HepG2 (cell line): ENCODE measurements at regions not wholly inside any gene's neighbourhood (a gene's known extent, or its start where the extent isn't known, plus 50 kb on each side); places are given as distances from the start of the nearest gene placed in this dataset.

Source experiments
- ATAC-seq: fragments of 200-7000 bp; cut with Tn5 transposase; 3 replicates; pipeline ENCODE4 v1.9.1; 2020; ENCODE audit warnings: mild to moderate bottlenecking, moderate library complexity
- BruUV-seq: library from RNA; stranded (reverse); fragments of 400-500 nt; replicated peaks from 2 replicates; lab custom pipeline; 2021; lab: Mats Ljungman, UMichigan
- CTCF ChIA-PET: fragments of 300-600 bp; formaldehyde crosslinking; extraction: SDS; loops from one replicate; lab custom pipeline; 2021; ENCODE audit warnings: low total read pairs, inconsistent platforms, low intra/inter-chr PET ratio; lab: Yijun Ruan, JAX
- POLR2A ChIA-PET: fragments of 350-600 bp; sonication (Branson Sonifier 250); formaldehyde crosslinking; loops from one replicate; lab custom pipeline; 2020; ENCODE audit warnings: antibody characterized with exemption, inconsistent platforms; lab: Yijun Ruan, JAX
- DNase-seq: peaks from one replicate; pipeline ENCODE4 v3.0.0-alpha.2; 2015; ENCODE audit warnings: low spot score
- FAIRE-seq: peaks from 3 replicates; lab custom pipeline; 2011; peaks lifted over from hg19 to GRCh38; lab: Jason Lieb, UNC
- H2AFZ ChIP-seq: one replicate; pipeline ENCODE4 v1.6.1; 2011; ENCODE audit warnings: low read length, inconsistent platforms
- H3K27ac ChIP-seq: fragments of 300-600 bp; 3 replicates; pipeline ENCODE4 v1.8.0; 2011; ENCODE audit warnings: mixed run types, mild to moderate bottlenecking, mixed read lengths, low read length, inconsistent platforms; ENCODE audit not compliant: insufficient read depth; ENCODE audit errors: extremely low read length
- H3K27me3 ChIP-seq, 2 experiments: fragments of 200-600 bp in 1 of 2; 2 replicates in 1 of 2; 3 replicates in 1 of 2; pipeline versions ENCODE4 v1.6.0 to v1.8.0; 2011; ENCODE audit warnings: low read length in 2 of 2, mild to moderate bottlenecking in 2 of 2, moderate library complexity in 2 of 2, inconsistent platforms in 1 of 2; ENCODE audit not compliant: insufficient read depth in 2 of 2, control insufficient read depth in 1 of 2
- H3K36me3 ChIP-seq, 2 experiments: fragments of 200-600 bp in 1 of 2; replicated peaks in 1 of 2; 2 replicates in 1 of 2; 3 replicates in 1 of 2; pipeline versions ENCODE4 v1.5.1 to v1.8.0; 2011; ENCODE audit warnings: low read length in 2 of 2, inconsistent platforms in 1 of 2; ENCODE audit not compliant: insufficient read depth in 2 of 2, control insufficient read depth in 1 of 2
- H3K4me1 ChIP-seq: 2 replicates; pipeline ENCODE4 v1.5.1; 2012; ENCODE audit warnings: low read length, inconsistent platforms; ENCODE audit not compliant: insufficient read depth
- H3K4me2 ChIP-seq: 2 replicates; pipeline ENCODE4 v1.6.0; 2011; ENCODE audit warnings: low read depth, low read length, inconsistent platforms
- H3K4me3 ChIP-seq, 3 experiments: fragments of 200-600 bp in 1 of 3; sonication (generic), shearing (Covaris generic) in 1 of 3; replicated peaks in 1 of 3; 2 replicates each; pipeline ENCODE4 v1.5.1; 2011 to 2016; ENCODE audit warnings: low read length in 3 of 3, inconsistent platforms in 2 of 3, low read depth in 2 of 3, mild to moderate bottlenecking in 2 of 3, control low read depth in 1 of 3, mixed read lengths in 1 of 3; ENCODE audit not compliant: insufficient read depth in 1 of 3
- H3K79me2 ChIP-seq: one replicate; pipeline ENCODE4 v1.6.1; 2011; ENCODE audit warnings: low read length, inconsistent platforms; ENCODE audit not compliant: insufficient read depth
- H3K9ac ChIP-seq: 2 replicates; pipeline ENCODE4 v1.6.0; 2011; ENCODE audit warnings: mild to moderate bottlenecking, low read depth, low read length, inconsistent platforms; ENCODE audit not compliant: insufficient read depth
- H3K9me3 ChIP-seq: 2 replicates; pipeline ENCODE4 v1.5.1; 2012; ENCODE audit warnings: mild to moderate bottlenecking, low read length
- H4K20me1 ChIP-seq: 2 replicates; pipeline ENCODE4 v1.6.0; 2011; ENCODE audit warnings: inconsistent platforms, mild to moderate bottlenecking, low read length, moderate library complexity; ENCODE audit not compliant: insufficient read depth
- CEBPB ChIP-seq: IDR thresholded peaks from 2 replicates; pipeline ENCODE4 v1.6.1; 2011; ENCODE audit warnings: low read depth, low read length, improper control_type of control experiment, borderline replicate concordance
- HNRNPUL1 ChIP-seq: fragments of 200-400 bp; formaldehyde crosslinking; IDR thresholded peaks from 2 replicates; pipeline ENCODE4 v1.6.1; 2017; ENCODE audit warnings: low read depth, mild to moderate bottlenecking, low read length, moderate library complexity
- HOXA3 ChIP-seq: sonication (generic); formaldehyde crosslinking; IDR thresholded peaks from 2 replicates; pipeline ENCODE4 v1.5.0; 2020; ENCODE audit warnings: missing genetic modification reagents
- KLF11 ChIP-seq: IDR thresholded peaks from 2 replicates; pipeline ENCODE4 v1.6.1; 2016; ENCODE audit warnings: missing compliant biosample characterization
- MIER3 ChIP-seq: IDR thresholded peaks from 2 replicates; pipeline ENCODE4 v1.6.1; 2016; ENCODE audit warnings: missing compliant biosample characterization, borderline replicate concordance
- ZNF556 ChIP-seq: sonication (generic); formaldehyde crosslinking; IDR thresholded peaks from 2 replicates; pipeline ENCODE4 v1.4.0; 2020; ENCODE audit warnings: mild to moderate bottlenecking, missing genetic modification reagents, borderline replicate concordance
- ZNF558 ChIP-seq: sonication (generic); formaldehyde crosslinking; IDR thresholded peaks from 2 replicates; pipeline ENCODE4 v1.9.0; 2022; ENCODE audit warnings: mild to moderate bottlenecking, missing genetic modification reagents, borderline replicate concordance
- ZSCAN30 ChIP-seq: sonication (generic); formaldehyde crosslinking; IDR thresholded peaks from 2 replicates; pipeline ENCODE4 v1.5.0; 2020; ENCODE audit warnings: mild to moderate bottlenecking, missing genetic modification reagents
- WGBS: methylation state at CpG from one replicate; pipeline ENCODE4 v1.1.6; 2017; ENCODE audit warnings: low lambda C conversion rate; 5-methylcytosine and 5-hydroxymethylcytosine counted together
- in situ Hi-C: cut with HindIII; loops from 2 replicates; pipeline ENCODE4 v1.10.0; 2017; ENCODE audit warnings: low pct_unique_long_range_greater_than_20kb; ENCODE audit not compliant: extremely low pct_ligation_motif_present
- intact Hi-C: fragments of 100-400 bp; cut with micrococcal nuclease; formaldehyde crosslinking; loops from one replicate; pipeline ENCODE4 v1.10.0; 2022; ENCODE audit not compliant: unreplicated experiment
- TF ChIP-seq, protein P1 (sequence below): sonication (generic); formaldehyde crosslinking; IDR thresholded peaks from 2 replicates; pipeline ENCODE4 v1.4.0; 2020; ENCODE audit warnings: missing genetic modification reagents, borderline replicate concordance
- TF ChIP-seq, protein P2 (sequence below): sonication (generic); formaldehyde crosslinking; IDR thresholded peaks from 2 replicates; pipeline ENCODE4 v1.4.0; 2020; ENCODE audit warnings: missing genetic modification reagents
- TF ChIP-seq, protein P3 (sequence below): sonication (generic); formaldehyde crosslinking; IDR thresholded peaks from 2 replicates; pipeline ENCODE4 v1.8.0; 2022; ENCODE audit warnings: mild to moderate bottlenecking, missing genetic modification reagents; ENCODE audit not compliant: insufficient replicate concordance
- TF ChIP-seq, protein P4 (sequence below): sonication (generic); formaldehyde crosslinking; IDR thresholded peaks from 2 replicates; pipeline ENCODE4 v1.4.0; 2020; ENCODE audit warnings: missing genetic modification reagents
- TF ChIP-seq, protein P5 (sequence below): sonication (generic); formaldehyde crosslinking; IDR thresholded peaks from 2 replicates; pipeline ENCODE4 v1.9.0; 2021; ENCODE audit warnings: missing genetic modification reagents, mild to moderate bottlenecking, borderline replicate concordance

DNA sequence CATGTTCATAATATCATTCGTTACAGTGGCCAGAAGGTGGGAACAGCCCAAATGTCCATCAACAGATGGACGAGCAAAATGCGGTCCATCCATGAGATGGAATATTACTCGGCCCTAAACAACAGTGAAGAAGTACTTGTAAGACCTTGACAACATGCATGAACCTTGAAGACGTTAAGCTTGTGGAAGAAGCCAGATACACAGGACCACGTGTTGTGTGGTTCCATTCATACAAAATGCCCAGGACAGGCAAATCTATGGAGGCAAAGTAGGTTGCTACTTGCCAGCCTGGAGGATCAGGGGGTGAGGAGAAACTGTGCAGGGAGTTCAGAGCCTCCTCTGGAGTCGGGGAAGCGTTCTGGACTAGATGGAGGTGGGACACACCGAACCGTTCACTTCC, 207.1 kb downstream of the ERMARD start:
- FAIRE-seq = no peak
- no peaks in the 10 kb centered on the region for H3K79me2 ChIP-seq
- TF ChIP-seq HOXA3 (CRISPR knock-in tag) (no peak), HNRNPUL1 (no peak), KLF11 (no peak), ZSCAN30 (CRISPR knock-in tag) (no peak), ZNF556 (CRISPR knock-in tag) (no peak), MIER3 (no peak), CEBPB (no peak), ZNF558 (CRISPR knock-in tag) (no peak)
- TF ChIP-seq, protein P1, sequence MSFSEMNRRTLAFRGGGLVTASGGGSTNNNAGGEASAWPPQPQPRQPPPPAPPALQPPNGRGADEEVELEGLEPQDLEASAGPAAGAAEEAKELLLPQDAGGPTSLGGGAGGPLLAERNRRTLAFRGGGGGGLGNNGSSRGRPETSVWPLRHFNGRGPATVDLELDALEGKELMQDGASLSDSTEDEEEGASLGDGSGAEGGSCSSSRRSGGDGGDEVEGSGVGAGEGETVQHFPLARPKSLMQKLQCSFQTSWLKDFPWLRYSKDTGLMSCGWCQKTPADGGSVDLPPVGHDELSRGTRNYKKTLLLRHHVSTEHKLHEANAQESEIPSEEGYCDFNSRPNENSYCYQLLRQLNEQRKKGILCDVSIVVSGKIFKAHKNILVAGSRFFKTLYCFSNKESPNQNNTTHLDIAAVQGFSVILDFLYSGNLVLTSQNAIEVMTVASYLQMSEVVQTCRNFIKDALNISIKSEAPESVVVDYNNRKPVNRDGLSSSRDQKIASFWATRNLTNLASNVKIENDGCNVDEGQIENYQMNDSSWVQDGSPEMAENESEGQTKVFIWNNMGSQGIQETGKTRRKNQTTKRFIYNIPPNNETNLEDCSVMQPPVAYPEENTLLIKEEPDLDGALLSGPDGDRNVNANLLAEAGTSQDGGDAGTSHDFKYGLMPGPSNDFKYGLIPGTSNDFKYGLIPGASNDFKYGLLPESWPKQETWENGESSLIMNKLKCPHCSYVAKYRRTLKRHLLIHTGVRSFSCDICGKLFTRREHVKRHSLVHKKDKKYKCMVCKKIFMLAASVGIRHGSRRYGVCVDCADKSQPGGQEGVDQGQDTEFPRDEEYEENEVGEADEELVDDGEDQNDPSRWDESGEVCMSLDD = no peak
- TF ChIP-seq, protein P2, sequence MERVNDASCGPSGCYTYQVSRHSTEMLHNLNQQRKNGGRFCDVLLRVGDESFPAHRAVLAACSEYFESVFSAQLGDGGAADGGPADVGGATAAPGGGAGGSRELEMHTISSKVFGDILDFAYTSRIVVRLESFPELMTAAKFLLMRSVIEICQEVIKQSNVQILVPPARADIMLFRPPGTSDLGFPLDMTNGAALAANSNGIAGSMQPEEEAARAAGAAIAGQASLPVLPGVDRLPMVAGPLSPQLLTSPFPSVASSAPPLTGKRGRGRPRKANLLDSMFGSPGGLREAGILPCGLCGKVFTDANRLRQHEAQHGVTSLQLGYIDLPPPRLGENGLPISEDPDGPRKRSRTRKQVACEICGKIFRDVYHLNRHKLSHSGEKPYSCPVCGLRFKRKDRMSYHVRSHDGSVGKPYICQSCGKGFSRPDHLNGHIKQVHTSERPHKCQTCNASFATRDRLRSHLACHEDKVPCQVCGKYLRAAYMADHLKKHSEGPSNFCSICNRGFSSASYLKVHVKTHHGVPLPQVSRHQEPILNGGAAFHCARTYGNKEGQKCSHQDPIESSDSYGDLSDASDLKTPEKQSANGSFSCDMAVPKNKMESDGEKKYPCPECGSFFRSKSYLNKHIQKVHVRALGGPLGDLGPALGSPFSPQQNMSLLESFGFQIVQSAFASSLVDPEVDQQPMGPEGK (CRISPR knock-in tag) = no peak
- TF ChIP-seq, protein P3, sequence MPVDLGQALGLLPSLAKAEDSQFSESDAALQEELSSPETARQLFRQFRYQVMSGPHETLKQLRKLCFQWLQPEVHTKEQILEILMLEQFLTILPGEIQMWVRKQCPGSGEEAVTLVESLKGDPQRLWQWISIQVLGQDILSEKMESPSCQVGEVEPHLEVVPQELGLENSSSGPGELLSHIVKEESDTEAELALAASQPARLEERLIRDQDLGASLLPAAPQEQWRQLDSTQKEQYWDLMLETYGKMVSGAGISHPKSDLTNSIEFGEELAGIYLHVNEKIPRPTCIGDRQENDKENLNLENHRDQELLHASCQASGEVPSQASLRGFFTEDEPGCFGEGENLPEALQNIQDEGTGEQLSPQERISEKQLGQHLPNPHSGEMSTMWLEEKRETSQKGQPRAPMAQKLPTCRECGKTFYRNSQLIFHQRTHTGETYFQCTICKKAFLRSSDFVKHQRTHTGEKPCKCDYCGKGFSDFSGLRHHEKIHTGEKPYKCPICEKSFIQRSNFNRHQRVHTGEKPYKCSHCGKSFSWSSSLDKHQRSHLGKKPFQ (CRISPR knock-in tag) = no peak
- TF ChIP-seq, protein P4, sequence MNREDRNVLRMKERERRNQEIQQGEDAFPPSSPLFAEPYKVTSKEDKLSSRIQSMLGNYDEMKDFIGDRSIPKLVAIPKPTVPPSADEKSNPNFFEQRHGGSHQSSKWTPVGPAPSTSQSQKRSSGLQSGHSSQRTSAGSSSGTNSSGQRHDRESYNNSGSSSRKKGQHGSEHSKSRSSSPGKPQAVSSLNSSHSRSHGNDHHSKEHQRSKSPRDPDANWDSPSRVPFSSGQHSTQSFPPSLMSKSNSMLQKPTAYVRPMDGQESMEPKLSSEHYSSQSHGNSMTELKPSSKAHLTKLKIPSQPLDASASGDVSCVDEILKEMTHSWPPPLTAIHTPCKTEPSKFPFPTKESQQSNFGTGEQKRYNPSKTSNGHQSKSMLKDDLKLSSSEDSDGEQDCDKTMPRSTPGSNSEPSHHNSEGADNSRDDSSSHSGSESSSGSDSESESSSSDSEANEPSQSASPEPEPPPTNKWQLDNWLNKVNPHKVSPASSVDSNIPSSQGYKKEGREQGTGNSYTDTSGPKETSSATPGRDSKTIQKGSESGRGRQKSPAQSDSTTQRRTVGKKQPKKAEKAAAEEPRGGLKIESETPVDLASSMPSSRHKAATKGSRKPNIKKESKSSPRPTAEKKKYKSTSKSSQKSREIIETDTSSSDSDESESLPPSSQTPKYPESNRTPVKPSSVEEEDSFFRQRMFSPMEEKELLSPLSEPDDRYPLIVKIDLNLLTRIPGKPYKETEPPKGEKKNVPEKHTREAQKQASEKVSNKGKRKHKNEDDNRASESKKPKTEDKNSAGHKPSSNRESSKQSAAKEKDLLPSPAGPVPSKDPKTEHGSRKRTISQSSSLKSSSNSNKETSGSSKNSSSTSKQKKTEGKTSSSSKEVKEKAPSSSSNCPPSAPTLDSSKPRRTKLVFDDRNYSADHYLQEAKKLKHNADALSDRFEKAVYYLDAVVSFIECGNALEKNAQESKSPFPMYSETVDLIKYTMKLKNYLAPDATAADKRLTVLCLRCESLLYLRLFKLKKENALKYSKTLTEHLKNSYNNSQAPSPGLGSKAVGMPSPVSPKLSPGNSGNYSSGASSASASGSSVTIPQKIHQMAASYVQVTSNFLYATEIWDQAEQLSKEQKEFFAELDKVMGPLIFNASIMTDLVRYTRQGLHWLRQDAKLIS (CRISPR knock-in tag) = no peak
- TF ChIP-seq, protein P5, sequence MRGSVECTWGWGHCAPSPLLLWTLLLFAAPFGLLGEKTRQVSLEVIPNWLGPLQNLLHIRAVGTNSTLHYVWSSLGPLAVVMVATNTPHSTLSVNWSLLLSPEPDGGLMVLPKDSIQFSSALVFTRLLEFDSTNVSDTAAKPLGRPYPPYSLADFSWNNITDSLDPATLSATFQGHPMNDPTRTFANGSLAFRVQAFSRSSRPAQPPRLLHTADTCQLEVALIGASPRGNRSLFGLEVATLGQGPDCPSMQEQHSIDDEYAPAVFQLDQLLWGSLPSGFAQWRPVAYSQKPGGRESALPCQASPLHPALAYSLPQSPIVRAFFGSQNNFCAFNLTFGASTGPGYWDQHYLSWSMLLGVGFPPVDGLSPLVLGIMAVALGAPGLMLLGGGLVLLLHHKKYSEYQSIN (CRISPR knock-in tag) = no peak

More for the DNA sequence above, 207.1 kb downstream of the ERMARD start:
- Histone ChIP-seq H3K4me3 (no peak overlapping the region), H2AFZ (no peak overlapping the region), H3K27ac (no peak overlapping the region), H3K27me3 (peaks cover 3 to 54% of the 10 kb centered on the region in 2 experiments; a peak in 4 of 5 replicates), H3K4me2 (no peak overlapping the region), H3K36me3 (no peaks in the 10 kb centered on the region), H4K20me1 (no peaks in the 10 kb centered on the region), H3K9me3 (no peaks in the 10 kb centered on the region), H3K9ac (no peak overlapping the region), H3K4me1 (no peaks in the 10 kb centered on the region)
- CTCF ChIA-PET = no interaction called here
- WGBS = 38% methylated on average over 10 of the region's 10 CpGs
- DNase-seq (no peak), ATAC-seq (no peak)
- no TSS peak for BruUV-seq
- POLR2A ChIA-PET = no interaction called here
- intact Hi-C loops = no loop called here
- in situ Hi-C loops = loop anchor here (10.0 kb wide), 1 partner anchor 556 kb away; no protein-coding TSS in a partner anchor
